NCI-H748 (cell line): ENCODE measurements at regions not wholly inside any gene's neighbourhood (a gene's known extent, or its start where the extent isn't known, plus 50 kb on each side); places are given as distances from the start of the nearest gene placed in this dataset.
"Not testable (repeated sequence)": the region's sequence is repeated elsewhere in the genome, so short reads cannot be mapped to it uniquely, and the experiment has no call there.

ENCODE experiments used
- DNase-seq: peaks from one replicate; lab custom pipeline; 2025; ENCODE audit not compliant: unreplicated experiment; lab: John Stamatoyannopoulos, UW

- DNase-seq = no peak
Observed at GRCh38 chrX:93868289-93868965, 194.4 kb downstream of the FAM133A start.

- DNase-seq = peak; percentile 14
Observed at GRCh38 chrX:93874554-93874953, 200.5 kb downstream of the FAM133A start.

- DNase-seq = no peak
Observed at GRCh38 chrX:93875621-93876282, 201.7 kb downstream of the FAM133A start.

GRCh38 chrX:93921041-93921440, 247.0 kb downstream of the FAM133A start:
- DNase-seq = not testable (repeated sequence)

GRCh38 chrX:93932471-93933220, 258.6 kb downstream of the FAM133A start:
- DNase-seq = no peak

GRCh38 chrX:93977641-93978040, 303.6 kb downstream of the FAM133A start:
- DNase-seq = no peak

GRCh38 chrX:93985344-93986307, 311.6 kb downstream of the FAM133A start:
- DNase-seq = no peak
